Caco-2 (cell line): ENCODE measurements at regions not wholly inside any gene's neighbourhood (a gene's known extent, or its start where the extent isn't known, plus 50 kb on each side); places are given as distances from the start of the nearest gene placed in this dataset.

Experiments
- BruUV-seq: library from RNA; stranded (reverse); fragments of 400-500 nt; replicated peaks from 2 replicates; lab custom pipeline; 2021; lab: Mats Ljungman, UMichigan
- CTCF ChIA-PET: fragments of 300-600 bp; sonication (Branson Sonifier 250); formaldehyde crosslinking; loops from one replicate; lab custom pipeline; 2022; ENCODE audit warnings: antibody characterized with exemption; lab: Charles Lee
- POLR2A ChIA-PET: fragments of 300-600 bp; sonication (Branson Sonifier 250); formaldehyde crosslinking; loops from one replicate; lab custom pipeline; 2022; ENCODE audit warnings: antibody characterized with exemption; lab: Charles Lee
- DNase-seq, 2 experiments: peaks; one replicate each; pipeline versions ENCODE4 v3.0.0 to v3.0.0-alpha.2; 2020 to 2022
- H3K27me3 ChIP-seq: replicated peaks from 2 replicates; pipeline ENCODE4 v1.6.0; 2011; ENCODE audit warnings: low read length; ENCODE audit not compliant: control insufficient read depth, insufficient read depth
- H3K36me3 ChIP-seq: 2 replicates; pipeline ENCODE4 v1.5.1; 2011; ENCODE audit warnings: low read length; ENCODE audit not compliant: control insufficient read depth, insufficient read depth
- H3K4me1 ChIP-seq: fragments of 250-450 bp; sonication (Bioruptor Pico); 2 replicates; pipeline ENCODE4 v1.5.1; 2020; ENCODE audit warnings: mild to moderate bottlenecking
- H3K4me3 ChIP-seq: 2 replicates; pipeline ENCODE4 v1.5.1; 2011; ENCODE audit warnings: low read depth, mild to moderate bottlenecking, control low read depth, low read length
- H3K9me3 ChIP-seq: fragments of 250-450 bp; sonication (Bioruptor Pico); 2 replicates; pipeline ENCODE4 v1.5.1; 2020; ENCODE audit warnings: mild to moderate bottlenecking, moderate library complexity
- H3K27ac Mint-ChIP-seq: one replicate; pipeline ENCODE4 v1.8.0; 2022; ENCODE audit warnings: mixed read lengths; ENCODE audit not compliant: unreplicated experiment
- H3K27me3 Mint-ChIP-seq: one replicate; pipeline ENCODE4 v1.8.0; 2022; ENCODE audit warnings: mixed read lengths; ENCODE audit not compliant: insufficient read depth, unreplicated experiment
- H3K36me3 Mint-ChIP-seq: one replicate; pipeline ENCODE4 v1.8.0; 2022; ENCODE audit warnings: mild to moderate bottlenecking, mixed read lengths; ENCODE audit not compliant: insufficient read depth, unreplicated experiment
- H3K4me1 Mint-ChIP-seq: one replicate; pipeline ENCODE4 v1.8.0; 2022; ENCODE audit warnings: low read depth, mixed read lengths; ENCODE audit not compliant: unreplicated experiment
- H3K4me3 Mint-ChIP-seq: one replicate; pipeline ENCODE4 v1.8.0; 2022; ENCODE audit warnings: mild to moderate bottlenecking, moderate library complexity, mixed read lengths; ENCODE audit not compliant: unreplicated experiment
- H3K9me3 Mint-ChIP-seq: one replicate; pipeline ENCODE4 v1.8.0; 2022; ENCODE audit warnings: mixed read lengths; ENCODE audit not compliant: unreplicated experiment
- intact Hi-C: fragments of 100-400 bp; cut with micrococcal nuclease; formaldehyde crosslinking; loops from one replicate; pipeline ENCODE4 v1.10.0; 2022; ENCODE audit not compliant: unreplicated experiment
- TF ChIP-seq, protein P1 (sequence below), 2 experiments: fragments of 200-600 bp in 1 of 2; IDR thresholded peaks; 1 replicate in 1 of 2; 2 replicates in 1 of 2; pipeline versions ENCODE4 v1.5.1 to v1.8.0; 2011 to 2022; ENCODE audit warnings: antibody characterized with exemption in 1 of 2, control low read depth in 1 of 2, inconsistent platforms in 1 of 2, low read depth in 1 of 2, low read length in 1 of 2, mild to moderate bottlenecking in 1 of 2, moderate library complexity in 1 of 2; ENCODE audit not compliant: insufficient read depth in 1 of 2, severe bottlenecking in 1 of 2, unreplicated experiment in 1 of 2

DNA sequence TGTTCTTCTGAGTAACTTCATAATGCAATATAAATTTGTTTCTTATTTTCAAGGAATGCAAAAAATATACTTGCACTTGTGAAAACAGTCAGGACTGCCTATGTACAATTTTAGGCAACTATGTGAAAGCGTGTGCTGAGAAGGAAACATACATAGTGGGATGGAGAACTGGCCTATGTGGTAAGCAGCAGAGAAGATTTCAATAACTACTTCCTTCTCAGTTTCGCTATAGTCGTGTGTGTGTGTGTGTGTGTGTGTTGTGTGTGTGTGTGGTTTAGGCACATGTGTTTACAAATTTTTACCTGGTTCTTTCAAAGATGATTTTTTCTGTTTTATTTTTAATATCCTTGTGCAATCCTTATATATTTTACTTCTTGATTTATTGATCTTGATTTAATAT lies 211.8 kb downstream of the LRRK2 start:
- Mint-ChIP-seq H3K27me3 (peaks cover 5% of the 10 kb centered on the region), H3K27ac (no peak overlapping the region), H3K4me3 (no peak overlapping the region), H3K36me3 (no peaks in the 10 kb centered on the region), H3K9me3 (no peaks in the 10 kb centered on the region), H3K4me1 (no peaks in the 10 kb centered on the region)
- Histone ChIP-seq H3K27me3 (no peaks in the 10 kb centered on the region), H3K4me3 (no peak overlapping the region), H3K4me1 (no peaks in the 10 kb centered on the region), H3K9me3 (no peaks in the 10 kb centered on the region), H3K36me3 (no peaks in the 10 kb centered on the region)
- BruUV-seq, result no TSS peak
- no peak for DNase-seq
- intact Hi-C loops, result no loop called here
- CTCF ChIA-PET, result no interaction called here
- TF ChIP-seq, protein P1, sequence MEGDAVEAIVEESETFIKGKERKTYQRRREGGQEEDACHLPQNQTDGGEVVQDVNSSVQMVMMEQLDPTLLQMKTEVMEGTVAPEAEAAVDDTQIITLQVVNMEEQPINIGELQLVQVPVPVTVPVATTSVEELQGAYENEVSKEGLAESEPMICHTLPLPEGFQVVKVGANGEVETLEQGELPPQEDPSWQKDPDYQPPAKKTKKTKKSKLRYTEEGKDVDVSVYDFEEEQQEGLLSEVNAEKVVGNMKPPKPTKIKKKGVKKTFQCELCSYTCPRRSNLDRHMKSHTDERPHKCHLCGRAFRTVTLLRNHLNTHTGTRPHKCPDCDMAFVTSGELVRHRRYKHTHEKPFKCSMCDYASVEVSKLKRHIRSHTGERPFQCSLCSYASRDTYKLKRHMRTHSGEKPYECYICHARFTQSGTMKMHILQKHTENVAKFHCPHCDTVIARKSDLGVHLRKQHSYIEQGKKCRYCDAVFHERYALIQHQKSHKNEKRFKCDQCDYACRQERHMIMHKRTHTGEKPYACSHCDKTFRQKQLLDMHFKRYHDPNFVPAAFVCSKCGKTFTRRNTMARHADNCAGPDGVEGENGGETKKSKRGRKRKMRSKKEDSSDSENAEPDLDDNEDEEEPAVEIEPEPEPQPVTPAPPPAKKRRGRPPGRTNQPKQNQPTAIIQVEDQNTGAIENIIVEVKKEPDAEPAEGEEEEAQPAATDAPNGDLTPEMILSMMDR (IDR thresholded peaks at IDR 0.05; ENCODE audit: insufficient read depth in 1 of 2, low read depth in 1 of 2, low read length in 1 of 2, severe bottlenecking in 1 of 2, unreplicated experiment in 1 of 2), result no peak
- POLR2A ChIA-PET, result no interaction called here

DNA sequence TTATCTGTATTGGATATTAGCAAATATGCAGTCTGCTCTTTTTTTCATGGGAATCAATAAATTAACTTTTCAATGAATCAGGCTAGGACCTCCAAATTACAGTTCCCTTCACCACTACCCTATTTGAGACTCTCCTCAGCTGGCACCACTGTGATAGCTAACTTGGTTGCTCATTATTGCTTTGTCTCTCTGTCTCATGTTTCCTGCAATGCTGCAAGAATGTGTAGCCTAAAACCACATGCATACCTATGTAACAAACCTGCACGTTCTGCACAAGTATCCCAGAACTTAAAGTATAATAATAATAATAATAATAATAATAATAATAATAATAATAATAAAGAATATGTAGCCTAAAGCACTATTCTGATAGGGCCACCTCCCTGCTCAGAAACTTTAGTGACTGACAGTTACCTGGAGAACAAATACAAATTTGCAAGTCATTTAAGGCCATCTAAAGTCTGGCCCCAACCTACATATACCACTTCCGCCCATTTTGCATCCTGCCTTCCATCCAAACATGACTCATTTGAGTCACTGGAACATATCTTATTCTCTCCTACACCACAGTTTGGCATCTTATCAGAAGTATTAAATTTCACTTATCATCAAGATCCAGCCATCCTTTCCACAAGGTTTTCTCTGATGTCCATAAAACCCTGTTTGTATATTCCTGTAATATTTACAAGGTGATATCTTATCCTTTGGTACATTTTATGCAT lies 215.1 kb downstream of the LRRK2 start:
- Mint-ChIP-seq H3K9me3 (no peaks in the 10 kb centered on the region), H3K27ac (no peak overlapping the region), H3K4me1 (no peaks in the 10 kb centered on the region), H3K27me3 (peaks cover 5% of the 10 kb centered on the region), H3K4me3 (no peak overlapping the region), H3K36me3 (no peaks in the 10 kb centered on the region)
- intact Hi-C loops, result no loop called here
- Histone ChIP-seq H3K4me1 (no peaks in the 10 kb centered on the region), H3K36me3 (no peaks in the 10 kb centered on the region), H3K27me3 (no peaks in the 10 kb centered on the region; the same call in 1 of the 2 replicates), H3K4me3 (no peak overlapping the region), H3K9me3 (no peaks in the 10 kb centered on the region)
- no TSS peak for BruUV-seq
- POLR2A ChIA-PET, result no interaction called here
- DNase-seq, result no peak
- TF ChIP-seq, protein P1 (IDR thresholded peaks at IDR 0.05; ENCODE audit: insufficient read depth in 1 of 2, low read depth in 1 of 2, low read length in 1 of 2, severe bottlenecking in 1 of 2, unreplicated experiment in 1 of 2), result no peak
- CTCF ChIA-PET, result no interaction called here

DNA sequence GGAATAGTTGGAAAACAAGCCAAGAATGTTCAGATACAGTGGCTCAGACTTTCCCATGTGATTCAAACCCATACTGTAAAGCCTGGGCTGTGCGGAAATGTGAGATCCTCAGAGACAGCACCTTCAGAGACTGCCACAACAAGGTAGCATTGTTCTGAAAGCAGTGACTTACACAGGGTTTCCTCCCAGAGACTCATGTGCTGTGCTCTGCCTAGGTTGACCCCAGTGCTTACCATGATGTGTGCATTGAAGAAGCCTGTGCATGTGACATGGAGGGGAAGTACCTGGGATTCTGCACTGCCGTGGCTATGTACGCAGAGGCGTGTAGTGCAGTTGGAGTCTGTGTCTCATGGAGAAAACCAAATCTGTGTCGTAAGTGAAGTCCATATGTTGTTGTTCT lies 219.4 kb downstream of the LRRK2 start:
- intact Hi-C loops, result no loop called here
- Mint-ChIP-seq H3K27me3 (peaks cover 4% of the 10 kb centered on the region), H3K4me1 (no peaks in the 10 kb centered on the region), H3K4me3 (no peak overlapping the region), H3K27ac (no peak overlapping the region), H3K36me3 (no peaks in the 10 kb centered on the region), H3K9me3 (no peaks in the 10 kb centered on the region)
- ChIA-PET POLR2A (no interaction called here), CTCF (no interaction called here)
- TF ChIP-seq, protein P1 (IDR thresholded peaks at IDR 0.05; ENCODE audit: insufficient read depth in 1 of 2, low read depth in 1 of 2, low read length in 1 of 2, severe bottlenecking in 1 of 2, unreplicated experiment in 1 of 2), result no peak
- Histone ChIP-seq H3K27me3 (no peaks in the 10 kb centered on the region; the same call in 1 of the 2 replicates), H3K9me3 (no peaks in the 10 kb centered on the region), H3K4me3 (no peak overlapping the region), H3K36me3 (no peaks in the 10 kb centered on the region), H3K4me1 (no peaks in the 10 kb centered on the region)
- DNase-seq, result peak in 1 of 2 experiments; percentile 2
- no TSS peak for BruUV-seq
